PC-3 (cell line): ENCODE measurements at regions not wholly inside any gene's neighbourhood (a gene's known extent, or its start where the extent isn't known, plus 50 kb on each side); places are given as distances from the start of the nearest gene placed in this dataset.

ENCODE experiments used
- EZH2phosphoT487 ChIP-seq: fragments of 300-600 bp; sonication (generic); IDR thresholded peaks from 2 replicates; pipeline ENCODE4 v1.6.1; 2018; ENCODE audit warnings: mild to moderate bottlenecking, antibody characterized with exemption, low read length, borderline replicate concordance
- TF ChIP-seq, protein P1 (sequence below): fragments of 300-600 bp; sonication (generic); conservative IDR thresholded peaks from 2 replicates; pipeline ENCODE4 v1.5.1; 2017; ENCODE audit warnings: antibody characterized with exemption, low read depth, mild to moderate bottlenecking, low read length

DNA sequence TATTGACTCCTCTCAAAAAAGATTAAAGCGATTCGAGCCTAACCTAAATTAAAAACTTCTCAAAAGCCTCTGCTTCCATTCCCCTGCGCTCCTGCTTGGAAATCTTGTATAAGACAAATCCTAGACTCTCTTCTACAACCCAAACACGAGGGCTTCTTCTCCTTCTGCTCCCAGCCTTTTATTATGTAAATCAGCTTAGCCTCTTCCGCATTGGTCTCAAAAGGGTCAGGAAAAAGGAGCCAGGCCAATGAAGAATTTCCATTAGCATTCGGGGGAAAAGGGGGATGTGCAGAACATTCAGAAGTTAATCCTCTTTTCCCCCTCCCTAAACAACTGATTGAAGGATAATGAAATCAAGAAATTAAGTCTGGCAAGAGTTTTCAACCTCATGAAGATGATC, 107.9 kb downstream of the FAM124B start:
- TF ChIP-seq, protein P1, sequence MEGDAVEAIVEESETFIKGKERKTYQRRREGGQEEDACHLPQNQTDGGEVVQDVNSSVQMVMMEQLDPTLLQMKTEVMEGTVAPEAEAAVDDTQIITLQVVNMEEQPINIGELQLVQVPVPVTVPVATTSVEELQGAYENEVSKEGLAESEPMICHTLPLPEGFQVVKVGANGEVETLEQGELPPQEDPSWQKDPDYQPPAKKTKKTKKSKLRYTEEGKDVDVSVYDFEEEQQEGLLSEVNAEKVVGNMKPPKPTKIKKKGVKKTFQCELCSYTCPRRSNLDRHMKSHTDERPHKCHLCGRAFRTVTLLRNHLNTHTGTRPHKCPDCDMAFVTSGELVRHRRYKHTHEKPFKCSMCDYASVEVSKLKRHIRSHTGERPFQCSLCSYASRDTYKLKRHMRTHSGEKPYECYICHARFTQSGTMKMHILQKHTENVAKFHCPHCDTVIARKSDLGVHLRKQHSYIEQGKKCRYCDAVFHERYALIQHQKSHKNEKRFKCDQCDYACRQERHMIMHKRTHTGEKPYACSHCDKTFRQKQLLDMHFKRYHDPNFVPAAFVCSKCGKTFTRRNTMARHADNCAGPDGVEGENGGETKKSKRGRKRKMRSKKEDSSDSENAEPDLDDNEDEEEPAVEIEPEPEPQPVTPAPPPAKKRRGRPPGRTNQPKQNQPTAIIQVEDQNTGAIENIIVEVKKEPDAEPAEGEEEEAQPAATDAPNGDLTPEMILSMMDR, result no peak
- no peak for TF ChIP-seq EZH2phosphoT487
